ENCODE measurements at regions not wholly inside any gene's neighbourhood (a gene's known extent, or its start where the extent isn't known, plus 50 kb on each side); places are given as distances from the start of the nearest gene placed in this dataset.
A peak's percentile ranks its signal among the peaks of the same experiment; 100 is the strongest.

- DNase-seq, result no peak
Measured at GRCh38 chr9:102114557-102114956, 376.1 kb upstream of the GRIN3A start.

DNA sequence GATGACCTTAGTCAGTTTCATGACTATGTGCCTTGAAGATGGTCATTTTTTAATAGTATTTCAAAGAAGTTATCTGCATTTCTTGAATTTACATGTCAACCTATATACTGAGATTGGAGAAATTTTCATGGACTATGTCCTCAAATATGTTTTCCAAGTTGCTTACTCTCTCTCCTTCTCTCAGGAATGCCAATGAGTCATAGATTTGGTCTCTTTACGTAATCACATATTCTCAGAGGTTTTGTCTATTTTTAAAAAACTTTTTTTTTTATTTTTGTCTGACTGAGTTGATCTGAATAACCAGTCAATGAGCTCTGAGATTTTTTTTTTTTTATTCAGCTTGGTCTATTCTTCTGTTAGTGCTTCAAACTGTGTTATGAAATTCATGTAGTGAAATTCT, 374.7 kb upstream of the GRIN3A start:
- DNase-seq, result no peak

DNA sequence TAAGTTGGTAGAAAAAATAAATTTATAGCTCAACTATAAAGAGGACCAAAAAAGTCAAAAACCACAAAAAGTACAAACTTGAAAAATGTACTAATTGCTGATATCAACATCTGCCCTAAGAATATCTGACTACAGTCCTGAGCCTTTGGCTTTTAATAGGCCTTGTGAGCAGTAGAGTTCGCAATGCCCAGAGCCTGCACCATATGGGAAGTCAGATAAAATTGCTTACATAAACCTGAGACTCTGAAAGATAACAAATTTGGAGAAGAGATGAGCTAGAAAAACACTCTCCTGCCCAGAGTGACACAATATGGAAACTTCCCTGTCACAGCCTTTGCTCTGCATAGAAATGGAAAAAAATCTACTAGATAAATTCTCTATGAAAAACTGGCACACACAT, 368.0 kb upstream of the GRIN3A start:
- no peak for DNase-seq

DNA sequence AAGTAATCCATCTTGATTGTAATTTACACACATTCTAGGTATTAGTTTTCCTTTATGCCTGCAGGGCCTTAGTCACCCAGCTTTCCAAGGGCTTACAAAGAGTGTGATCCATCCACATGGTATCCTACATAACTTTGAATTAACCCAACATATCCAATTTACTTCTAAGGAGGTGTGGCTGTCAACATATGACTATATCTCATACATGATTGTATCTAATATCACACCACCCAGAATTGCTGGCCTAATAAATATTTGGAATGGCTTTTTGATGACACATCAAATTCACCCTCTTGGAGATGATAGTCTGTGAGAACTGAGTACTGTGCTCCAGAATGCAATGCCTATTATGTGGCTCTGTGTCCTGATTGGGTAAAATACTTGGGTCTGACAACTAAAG, 363.3 kb upstream of the GRIN3A start:
- no peak for DNase-seq

DNA sequence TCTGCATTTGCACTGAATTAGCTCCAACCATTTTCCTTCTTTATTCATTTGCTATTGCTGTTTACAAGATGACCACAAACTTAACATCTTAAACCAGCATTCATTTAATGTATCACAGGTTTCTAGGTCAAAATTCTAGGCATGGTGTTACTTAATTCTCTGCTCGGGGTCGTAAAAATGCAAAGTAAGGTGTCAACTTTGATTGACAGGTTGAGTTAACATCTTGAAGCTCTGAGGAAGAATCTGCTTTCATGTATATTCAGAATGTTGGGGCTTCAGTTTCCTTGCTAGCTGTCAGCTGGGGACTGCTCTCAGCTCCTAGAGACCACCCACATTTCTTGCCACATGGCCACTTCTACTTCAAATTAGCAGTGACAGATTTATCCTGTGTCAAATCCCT, 348.7 kb upstream of the GRIN3A start:
- DNase-seq, result no peak

DNA sequence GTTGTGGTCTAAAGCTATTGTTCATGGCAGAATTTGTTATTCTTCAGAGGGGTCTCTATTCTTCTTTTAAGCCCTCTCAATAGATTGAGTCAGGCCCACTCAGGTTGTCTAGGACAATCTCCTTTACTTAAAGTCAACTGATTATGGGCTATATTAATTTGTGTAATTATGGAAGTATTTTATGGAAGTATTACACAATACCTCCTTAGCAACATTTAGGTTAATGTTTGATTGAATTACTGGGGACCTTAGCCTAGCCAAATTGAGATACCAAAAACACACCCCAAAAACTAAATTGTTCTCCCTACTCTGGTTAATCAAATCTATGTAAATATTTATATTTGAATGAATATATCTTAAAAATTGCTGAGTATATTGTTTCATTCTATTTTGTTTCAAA, 347.1 kb upstream of the GRIN3A start:
- DNase-seq, result no peak

- no peak for DNase-seq
Measured at GRCh38 chr9:102072059-102072764, 333.8 kb upstream of the GRIN3A start.

GRCh38 chr9:102069969-102070368, 331.5 kb upstream of the GRIN3A start:
- peak; percentile 20 to 34 for DNase-seq

- DNase-seq, result no peak
Measured at GRCh38 chr9:102054811-102055210, 316.4 kb upstream of the GRIN3A start.

DNA sequence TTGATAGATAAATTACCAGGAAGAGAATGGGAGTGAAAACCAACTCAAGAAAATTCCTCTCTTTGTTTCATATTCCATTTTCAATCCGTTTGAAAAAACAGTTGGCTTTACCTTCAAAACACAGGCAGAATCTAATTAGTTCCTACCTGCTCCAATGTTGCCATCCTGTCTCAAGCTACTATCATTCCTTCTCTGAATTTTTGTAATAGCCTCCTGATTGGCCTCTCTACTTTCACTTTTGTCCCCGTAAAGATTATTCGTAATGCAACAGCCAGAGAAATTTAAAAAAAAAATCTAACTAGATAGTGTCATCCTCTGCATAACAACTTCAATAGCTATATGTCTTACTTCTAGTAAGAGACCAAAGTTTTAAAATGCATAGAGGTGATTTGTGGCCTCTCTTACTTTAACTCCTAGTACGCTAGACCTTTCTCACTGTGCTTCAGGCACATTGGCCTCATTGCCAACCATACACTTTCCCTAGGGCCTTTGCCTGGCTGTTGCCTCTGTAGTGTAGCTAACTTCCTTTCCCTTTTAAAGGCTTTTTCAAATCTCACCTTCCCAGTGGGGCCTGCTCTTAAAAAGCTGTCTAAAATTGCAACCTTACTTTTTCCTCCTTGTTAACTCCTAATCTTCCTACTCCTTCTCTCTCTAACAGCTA, 311.3 kb upstream of the GRIN3A start:
- DNase-seq, result no peak

GRCh38 chr9:102047549-102047948, 309.1 kb upstream of the GRIN3A start:
- DNase-seq, result no peak

GRCh38 chr9:102044133-102044532, 305.7 kb upstream of the GRIN3A start:
- DNase-seq, result no peak

DNA sequence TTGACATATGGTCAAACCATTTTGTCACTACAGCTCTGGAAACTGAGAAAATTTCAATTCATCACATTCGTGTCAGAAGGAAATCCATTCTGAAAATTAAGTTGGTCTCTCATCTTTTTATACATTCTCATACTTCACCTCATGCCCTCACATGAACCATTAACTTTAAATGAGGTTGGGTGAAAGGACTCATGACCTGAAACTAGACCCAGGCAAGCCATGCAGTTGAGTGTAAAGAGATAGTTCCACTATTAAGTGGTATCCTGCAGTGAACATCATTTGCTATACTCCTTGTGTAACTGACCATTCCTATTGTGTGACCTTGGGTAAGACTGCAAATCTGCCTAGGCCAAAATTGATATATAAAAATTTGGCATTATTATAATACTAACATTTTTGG, 299.6 kb upstream of the GRIN3A start:
- no peak for DNase-seq

GRCh38 chr9:102035929-102036328, 297.5 kb upstream of the GRIN3A start:
- no peak for DNase-seq

DNA sequence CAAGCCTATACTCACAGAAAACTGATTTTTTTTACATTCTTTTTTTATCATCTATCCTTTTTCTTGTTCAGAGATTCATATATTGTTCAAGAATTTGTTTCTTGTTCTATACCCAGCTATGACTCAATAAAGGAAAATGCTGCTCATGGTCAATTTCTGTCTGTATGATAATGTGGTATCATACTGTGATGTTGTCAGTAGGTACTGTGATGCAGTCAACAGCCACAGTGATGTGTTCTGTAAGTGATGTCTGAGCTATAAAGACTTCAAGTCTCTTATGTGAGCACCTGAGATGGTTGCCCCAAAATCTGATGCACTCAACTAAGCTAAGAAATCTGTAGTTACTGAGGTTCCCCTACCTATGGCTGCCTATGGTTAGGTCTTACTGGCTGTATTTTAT, 294.2 kb upstream of the GRIN3A start:
- DNase-seq, result no peak

- no peak for DNase-seq
Measured at GRCh38 chr9:102000956-102001355, 262.5 kb upstream of the GRIN3A start.

GRCh38 chr9:101999441-101999840, 261.0 kb upstream of the GRIN3A start:
- DNase-seq, result no peak

DNA sequence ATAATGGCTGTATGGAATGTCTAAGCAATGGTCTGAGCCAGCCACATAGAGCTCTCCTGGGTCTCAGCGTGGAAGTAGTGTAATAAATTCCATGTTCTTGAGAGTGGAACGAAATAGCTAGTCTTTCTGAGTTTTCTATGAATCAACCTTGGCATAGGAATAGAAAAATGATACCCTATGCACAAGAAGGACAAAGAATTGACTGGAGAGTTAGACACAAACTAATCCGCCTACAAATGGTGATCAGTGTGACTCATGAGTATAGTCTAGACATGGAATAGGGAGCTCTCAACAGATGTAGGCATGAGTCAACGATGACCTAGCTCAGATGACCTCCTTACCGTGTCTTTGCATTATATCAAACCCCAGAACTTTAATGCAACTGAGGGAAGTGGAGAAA, 256.8 kb upstream of the GRIN3A start:
- no peak for DNase-seq

DNA sequence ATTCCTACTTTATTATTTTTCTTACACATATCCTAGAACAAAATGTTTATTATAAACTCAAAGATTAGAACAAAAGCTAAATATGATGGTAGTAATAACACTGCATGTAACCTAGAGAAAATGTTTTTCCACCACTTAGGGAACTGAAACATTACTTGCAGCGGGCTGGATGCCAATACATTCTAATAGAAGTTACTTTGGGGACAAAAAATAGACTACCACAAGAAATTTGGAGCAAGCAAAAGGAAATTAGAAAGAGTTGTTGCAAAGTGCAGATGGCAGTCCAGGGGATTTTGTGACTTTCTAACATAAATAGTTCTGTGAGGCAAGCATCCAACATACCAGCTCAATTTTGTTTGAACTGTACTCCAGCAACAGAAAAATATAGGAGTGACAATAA, 255.3 kb upstream of the GRIN3A start:
- DNase-seq, result no peak

DNA sequence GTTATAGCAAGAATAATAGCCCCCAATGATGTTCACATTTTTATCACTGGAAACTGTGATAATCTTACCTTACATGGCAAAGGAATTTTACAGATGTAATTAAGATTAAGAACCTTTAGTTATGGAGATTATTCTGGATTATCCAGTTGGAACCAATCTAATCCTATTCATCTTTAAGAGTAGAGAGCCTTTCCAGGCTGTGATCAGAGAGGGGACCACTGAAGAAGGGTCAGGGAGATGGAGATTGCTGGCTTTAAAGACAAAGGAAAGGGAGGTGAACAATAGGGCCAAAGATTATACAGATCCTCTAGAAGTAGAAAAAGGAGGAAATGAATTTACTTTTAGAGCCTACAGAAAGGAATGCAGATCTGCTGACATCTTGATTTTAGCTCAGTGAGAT, 253.5 kb upstream of the GRIN3A start:
- no peak for DNase-seq

- DNase-seq, result peak; percentile 54 to 74
Measured at GRCh38 chr9:101977614-101978210, 239.3 kb upstream of the GRIN3A start.

- no peak for DNase-seq
Measured at GRCh38 chr9:101970609-101971008, 232.2 kb upstream of the GRIN3A start.

DNA sequence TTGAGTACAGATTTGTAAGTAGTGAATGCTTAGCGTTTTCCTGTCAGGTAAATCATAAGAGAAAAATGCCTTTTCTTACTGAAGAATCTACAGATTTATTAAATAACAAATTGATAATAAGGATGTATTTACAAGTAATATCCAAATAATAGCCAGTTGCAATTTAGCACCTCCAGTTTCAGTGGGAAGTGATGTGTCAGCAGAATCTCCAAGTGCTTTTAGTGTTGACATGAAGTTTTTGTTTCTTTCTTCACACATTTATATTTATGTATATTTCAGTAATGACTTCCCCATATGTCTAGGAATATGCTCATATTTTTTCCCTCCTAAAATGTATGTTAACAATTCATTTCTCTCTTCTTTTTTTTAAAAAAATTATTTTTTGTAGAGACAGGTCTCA, 229.9 kb upstream of the GRIN3A start:
- DNase-seq, result no peak

GRCh38 chr9:101966691-101967090, 228.2 kb upstream of the GRIN3A start:
- DNase-seq, result no peak

- DNase-seq, result no peak
Measured at GRCh38 chr9:101957705-101958104, 219.3 kb upstream of the GRIN3A start.
